HL-60 (cell line): ENCODE measurements at regions not wholly inside any gene's neighbourhood (a gene's known extent, or its start where the extent isn't known, plus 50 kb on each side); places are given as distances from the start of the nearest gene placed in this dataset.
"Not testable (repeated sequence)": the region's sequence is repeated elsewhere in the genome, so short reads cannot be mapped to it uniquely, and the experiment has no call there.

Source experiments
- DNase-seq, 2 experiments: peaks; one replicate each; pipeline ENCODE4 v3.0.0-alpha.2; 2010 to 2020; ENCODE audit warnings: low read depth in 1 of 2, low spot score in 1 of 2
- H3K27ac ChIP-seq: fragments of 250-450 bp; sonication (Bioruptor Pico); replicated peaks from 2 replicates; pipeline ENCODE4 v1.5.1; 2020; ENCODE audit warnings: mild to moderate bottlenecking, moderate library complexity
- H3K27me3 ChIP-seq: fragments of 250-450 bp; sonication (Bioruptor Pico); 2 replicates; pipeline ENCODE4 v1.5.1; 2021; ENCODE audit warnings: mild to moderate bottlenecking, moderate library complexity; ENCODE audit not compliant: insufficient read depth, poor library complexity, severe bottlenecking
- H3K4me3 ChIP-seq: replicated peaks from 2 replicates; pipeline ENCODE4 v1.5.1; 2011; ENCODE audit warnings: mild to moderate bottlenecking, control low read depth, low read length; ENCODE audit not compliant: insufficient read depth
- GABPA ChIP-seq: IDR thresholded peaks from 2 replicates; pipeline ENCODE4 v1.6.1; 2012; ENCODE audit warnings: low read depth
- POLR2AphosphoS5 ChIP-seq: IDR thresholded peaks from 2 replicates; pipeline ENCODE4 v1.6.1; 2012; ENCODE audit warnings: low read depth
- REST ChIP-seq: IDR thresholded peaks from 2 replicates; pipeline ENCODE4 v1.6.1; 2012; ENCODE audit warnings: low read depth; ENCODE audit not compliant: insufficient replicate concordance
- SPI1 ChIP-seq: IDR thresholded peaks from 2 replicates; pipeline ENCODE4 v1.6.1; 2012; ENCODE audit warnings: low read depth, mild to moderate bottlenecking, borderline replicate concordance
- TF ChIP-seq, protein P1 (sequence below): IDR thresholded peaks from one replicate; pipeline ENCODE4 v1.5.1; 2011; ENCODE audit warnings: low read length, control low read depth, inconsistent platforms; ENCODE audit not compliant: insufficient read depth

DNA sequence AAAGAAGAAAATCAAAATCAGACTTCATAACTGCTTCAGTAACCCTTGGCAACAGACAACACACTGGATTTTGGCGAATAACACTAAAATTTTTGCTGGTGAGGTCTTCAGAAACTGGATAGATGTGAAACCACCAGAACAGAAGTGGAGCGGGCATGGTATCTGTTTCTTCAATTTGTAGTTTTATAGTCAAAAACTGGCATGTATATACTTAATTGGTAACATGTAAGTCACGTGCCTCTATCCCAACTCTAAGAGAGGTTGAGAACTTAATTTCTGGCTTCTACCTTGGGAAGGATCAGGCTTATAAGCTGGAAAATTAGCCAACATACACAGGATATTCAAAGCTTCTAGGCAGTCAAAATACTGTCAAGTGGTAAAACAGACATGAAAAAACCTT, 172.6 kb upstream of the CHL1 start:
- no peak for TF ChIP-seq POLR2AphosphoS5
- Histone ChIP-seq H3K4me3 (no peak overlapping the region), H3K27me3 (no peaks in the 10 kb centered on the region)

DNA sequence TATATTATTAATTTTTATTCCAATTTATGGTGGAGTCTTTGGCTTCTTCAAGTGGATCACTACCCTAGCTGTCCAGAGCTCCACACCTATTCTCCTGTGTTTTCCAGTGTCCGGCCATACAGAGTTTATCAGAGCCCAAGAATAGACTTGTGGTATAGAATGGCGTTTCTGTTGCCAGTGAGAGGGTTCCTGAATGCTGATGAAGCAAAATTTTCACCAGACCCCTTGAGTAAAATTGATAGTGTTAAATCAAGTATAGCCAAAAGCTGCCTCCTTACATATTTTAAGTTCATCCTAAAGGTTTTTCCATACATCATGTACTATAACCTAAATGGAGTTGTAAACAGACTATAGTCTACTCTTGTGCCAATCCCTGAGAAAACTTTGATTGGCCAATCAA, 171.5 kb upstream of the CHL1 start:
- Histone ChIP-seq H3K27me3 (no peaks in the 10 kb centered on the region), H3K27ac (no peak overlapping the region), H3K4me3 (no peak overlapping the region)
- TF ChIP-seq, protein P1, sequence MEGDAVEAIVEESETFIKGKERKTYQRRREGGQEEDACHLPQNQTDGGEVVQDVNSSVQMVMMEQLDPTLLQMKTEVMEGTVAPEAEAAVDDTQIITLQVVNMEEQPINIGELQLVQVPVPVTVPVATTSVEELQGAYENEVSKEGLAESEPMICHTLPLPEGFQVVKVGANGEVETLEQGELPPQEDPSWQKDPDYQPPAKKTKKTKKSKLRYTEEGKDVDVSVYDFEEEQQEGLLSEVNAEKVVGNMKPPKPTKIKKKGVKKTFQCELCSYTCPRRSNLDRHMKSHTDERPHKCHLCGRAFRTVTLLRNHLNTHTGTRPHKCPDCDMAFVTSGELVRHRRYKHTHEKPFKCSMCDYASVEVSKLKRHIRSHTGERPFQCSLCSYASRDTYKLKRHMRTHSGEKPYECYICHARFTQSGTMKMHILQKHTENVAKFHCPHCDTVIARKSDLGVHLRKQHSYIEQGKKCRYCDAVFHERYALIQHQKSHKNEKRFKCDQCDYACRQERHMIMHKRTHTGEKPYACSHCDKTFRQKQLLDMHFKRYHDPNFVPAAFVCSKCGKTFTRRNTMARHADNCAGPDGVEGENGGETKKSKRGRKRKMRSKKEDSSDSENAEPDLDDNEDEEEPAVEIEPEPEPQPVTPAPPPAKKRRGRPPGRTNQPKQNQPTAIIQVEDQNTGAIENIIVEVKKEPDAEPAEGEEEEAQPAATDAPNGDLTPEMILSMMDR, result no peak
- TF ChIP-seq GABPA, result no peak
- no peak for TF ChIP-seq SPI1
- TF ChIP-seq REST, result no peak
- TF ChIP-seq POLR2AphosphoS5, result no peak
- DNase-seq, result no peak

More for the DNA sequence above, 172.6 kb upstream of the CHL1 start:
- no peak for DNase-seq
- H3K27ac ChIP-seq, result no peak overlapping the region

DNA sequence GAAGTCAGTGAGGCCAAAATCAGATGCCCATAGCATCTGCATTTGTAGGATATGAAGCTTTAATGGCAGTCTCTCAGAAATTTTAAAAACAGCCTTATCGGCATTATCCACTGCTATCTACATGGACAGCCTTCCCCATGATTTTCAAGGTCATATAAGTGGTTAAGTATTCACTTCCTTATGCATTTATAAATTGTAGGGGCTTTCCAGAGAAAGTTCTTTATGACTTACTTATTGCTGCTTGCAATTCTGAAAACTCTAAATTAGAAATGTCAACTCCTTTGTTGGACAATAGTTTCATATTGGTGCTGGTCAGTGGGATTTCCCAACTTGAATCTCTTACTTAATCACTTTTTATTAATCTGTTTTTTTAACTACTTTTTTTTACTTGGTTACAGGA, 160.6 kb upstream of the CHL1 start:
- not testable (repeated sequence) for H3K27me3 ChIP-seq, H3K4me3 ChIP-seq, H3K27ac ChIP-seq, DNase-seq

DNA sequence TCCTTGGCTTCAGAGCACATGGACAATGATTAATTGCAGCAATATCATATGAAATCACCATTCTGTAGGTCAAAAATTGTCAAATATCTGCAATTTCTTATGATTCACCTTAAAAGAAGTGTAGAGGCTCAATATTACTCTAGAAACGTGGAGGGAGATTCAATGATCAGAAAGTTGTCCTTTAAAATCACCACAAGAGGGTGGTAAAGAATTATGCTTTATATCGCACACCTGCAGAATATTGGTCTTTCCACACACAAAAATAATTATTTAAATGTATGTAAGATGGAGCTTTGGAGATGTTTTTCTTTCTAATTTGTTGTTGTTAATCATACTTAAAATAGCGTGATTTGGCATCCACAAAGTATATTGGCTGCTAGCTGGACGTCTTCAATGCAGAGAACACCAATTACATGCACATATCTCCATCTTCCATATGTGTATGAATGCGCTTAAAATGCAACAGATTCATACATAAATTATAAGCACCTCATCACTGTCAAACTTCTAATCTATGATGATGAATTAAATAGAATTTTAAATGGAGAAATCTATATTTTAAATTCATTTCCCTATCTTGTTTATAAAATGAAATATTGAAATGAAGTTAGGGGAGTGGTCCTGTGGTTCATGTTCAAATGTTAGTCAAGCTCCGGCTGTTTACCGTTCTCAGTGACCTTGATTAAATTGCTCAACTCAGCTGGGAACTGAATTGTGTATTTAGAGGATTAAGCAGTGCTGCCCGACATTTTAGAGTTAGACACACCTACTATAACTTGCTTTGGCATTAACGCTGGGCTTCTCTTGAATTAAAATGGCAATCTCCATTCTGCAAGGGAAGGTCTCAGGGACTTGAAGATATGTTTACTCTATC, 153.5 kb upstream of the CHL1 start:
- H3K27me3 ChIP-seq, H3K4me3 ChIP-seq, H3K27ac ChIP-seq, DNase-seq: not testable (repeated sequence)

- Histone ChIP-seq H3K27me3 (no peaks in the 10 kb centered on the region), H3K4me3 (no peak overlapping the region), H3K27ac (no peak overlapping the region)
- TF ChIP-seq GABPA, result no peak
- no peak for TF ChIP-seq POLR2AphosphoS5
- TF ChIP-seq, protein P1, result no peak
- no peak for TF ChIP-seq SPI1
- TF ChIP-seq REST, result no peak
- no peak for DNase-seq
These were observed 152.4 kb upstream of the CHL1 start for GRCh38 chr3:44028-44676.

DNA sequence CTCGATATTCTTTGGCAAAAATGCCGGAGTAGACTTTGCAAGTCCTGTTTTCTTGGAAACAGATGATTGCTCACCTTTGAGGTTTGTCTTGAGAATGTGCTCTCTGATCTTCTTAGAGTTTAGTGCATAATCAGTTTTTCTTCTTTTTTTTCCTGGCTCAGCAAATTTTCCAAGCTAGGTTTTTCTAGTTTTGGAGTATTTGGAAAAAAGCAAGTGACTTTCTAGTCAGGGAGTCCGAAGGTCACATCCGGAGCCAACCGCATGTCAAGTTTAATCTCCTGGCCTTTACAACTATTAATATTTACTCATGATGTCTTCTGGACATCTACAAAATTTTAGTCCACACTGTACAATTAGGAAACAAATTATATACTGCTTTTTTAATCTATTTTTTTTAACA, 151.6 kb upstream of the CHL1 start:
- not testable (repeated sequence) for DNase-seq, H3K27ac ChIP-seq, H3K4me3 ChIP-seq, H3K27me3 ChIP-seq
